H9 (cell line): ENCODE measurements at regions not wholly inside any gene's neighbourhood (a gene's known extent, or its start where the extent isn't known, plus 50 kb on each side); places are given as distances from the start of the nearest gene placed in this dataset.

ENCODE experiments used
- DNase-seq: peaks from one replicate; pipeline ENCODE4 v3.0.0-alpha.2; 2017
- H2AFZ ChIP-seq: one replicate; pipeline ENCODE4 v1.6.1; 2013; ENCODE audit warnings: mild to moderate bottlenecking, low read length, control low read depth, moderate library complexity
- H2AK5ac ChIP-seq: 2 replicates; pipeline ENCODE4 v1.6.1; 2013; ENCODE audit warnings: low read length, control low read depth, mixed read lengths; ENCODE audit not compliant: insufficient read length
- H2BK120ac ChIP-seq: one replicate; pipeline ENCODE4 v1.6.1; 2013; ENCODE audit warnings: low read depth, mild to moderate bottlenecking, low read length, control low read depth, inconsistent platforms; ENCODE audit not compliant: poor library complexity, severe bottlenecking
- H2BK12ac ChIP-seq: 2 replicates; pipeline ENCODE4 v1.6.1; 2013; ENCODE audit warnings: low read length, control low read depth, mixed read lengths, low read depth; ENCODE audit not compliant: insufficient read length
- H2BK15ac ChIP-seq: 2 replicates; pipeline ENCODE4 v1.6.1; 2013; ENCODE audit warnings: low read depth, low read length, control low read depth
- H2BK20ac ChIP-seq: one replicate; pipeline ENCODE4 v1.6.1; 2013; ENCODE audit warnings: low read depth, mild to moderate bottlenecking, low read length, control low read depth, inconsistent platforms; ENCODE audit not compliant: poor library complexity, severe bottlenecking
- H2BK5ac ChIP-seq: 2 replicates; pipeline ENCODE4 v1.6.1; 2013; ENCODE audit warnings: low read length, control low read depth, mixed read lengths; ENCODE audit not compliant: insufficient read length
- H3K14ac ChIP-seq: 2 replicates; pipeline ENCODE4 v1.6.1; 2013; ENCODE audit warnings: low read length, control low read depth; ENCODE audit not compliant: insufficient read depth
- H3K18ac ChIP-seq: 2 replicates; pipeline ENCODE4 v1.6.1; 2013; ENCODE audit warnings: low read depth, mild to moderate bottlenecking, mixed read lengths, low read length, control low read depth; ENCODE audit not compliant: insufficient read length
- H3K23ac ChIP-seq: 2 replicates; pipeline ENCODE4 v1.6.1; 2013; ENCODE audit warnings: low read length, control low read depth, mixed read lengths, low read depth; ENCODE audit not compliant: insufficient read length
- H3K23me2 ChIP-seq: 2 replicates; pipeline ENCODE4 v1.6.1; 2013; ENCODE audit warnings: low read depth, mild to moderate bottlenecking, mixed read lengths, low read length, control low read depth; ENCODE audit not compliant: insufficient read length, poor library complexity, severe bottlenecking
- H3K27ac ChIP-seq: 2 replicates; pipeline ENCODE4 v1.5.1; 2013; ENCODE audit warnings: low read length, control low read depth, mixed read lengths, low read depth; ENCODE audit not compliant: insufficient read length
- H3K27me3 ChIP-seq: 2 replicates; pipeline ENCODE4 v1.6.1; 2013; ENCODE audit warnings: low read length, control low read depth, inconsistent platforms; ENCODE audit not compliant: insufficient read depth
- H3K4ac ChIP-seq: 2 replicates; pipeline ENCODE4 v1.6.1; 2013; ENCODE audit warnings: low read depth, mild to moderate bottlenecking, control low read depth, inconsistent platforms, low read length, moderate library complexity
- H3K4me1 ChIP-seq: 2 replicates; pipeline ENCODE4 v1.6.1; 2013; ENCODE audit warnings: low read length, control low read depth, inconsistent platforms; ENCODE audit not compliant: insufficient read depth
- H3K4me2 ChIP-seq: 2 replicates; pipeline ENCODE4 v1.6.1; 2013; ENCODE audit warnings: low read length, control low read depth, mixed read lengths; ENCODE audit not compliant: insufficient read length, insufficient read depth
- H3K56ac ChIP-seq: 2 replicates; pipeline ENCODE4 v1.6.1; 2013; ENCODE audit warnings: low read depth, mild to moderate bottlenecking, mixed read lengths, low read length, control low read depth; ENCODE audit not compliant: insufficient read length
- H3K79me1 ChIP-seq: 2 replicates; pipeline ENCODE4 v1.6.1; 2013; ENCODE audit warnings: low read depth, mild to moderate bottlenecking, moderate library complexity, low read length, control low read depth, inconsistent platforms; ENCODE audit not compliant: insufficient read depth, poor library complexity, severe bottlenecking
- H3K79me2 ChIP-seq: 2 replicates; pipeline ENCODE4 v1.6.1; 2013; ENCODE audit warnings: low read length, control low read depth, inconsistent platforms; ENCODE audit not compliant: insufficient read depth
- H3K9ac ChIP-seq: 2 replicates; pipeline ENCODE4 v1.6.1; 2013; ENCODE audit warnings: low read length, control low read depth, mixed read lengths; ENCODE audit not compliant: insufficient read length; ENCODE audit errors: extremely low read depth
- H3K9me3 ChIP-seq: one replicate; pipeline ENCODE4 v1.6.1; 2013; ENCODE audit warnings: low read depth, low read length, inconsistent platforms; ENCODE audit not compliant: control insufficient read depth
- H3T11ph ChIP-seq: one replicate; pipeline ENCODE4 v1.6.1; 2013; ENCODE audit warnings: mild to moderate bottlenecking, low read length, control low read depth, inconsistent platforms
- H4K20me1 ChIP-seq: one replicate; pipeline ENCODE4 v1.6.1; 2013; ENCODE audit not compliant: control insufficient read depth, insufficient read length, insufficient read depth
- H4K5ac ChIP-seq: 2 replicates; pipeline ENCODE4 v1.6.1; 2013; ENCODE audit warnings: low read depth, mild to moderate bottlenecking, mixed read lengths, low read length, control low read depth; ENCODE audit not compliant: insufficient read length
- H4K8ac ChIP-seq: replicated peaks from 2 replicates; pipeline ENCODE4 v1.6.1; 2013; ENCODE audit warnings: low read length, control low read depth, mixed read lengths, low read depth; ENCODE audit not compliant: insufficient read length
- H4K91ac ChIP-seq: 2 replicates; pipeline ENCODE4 v1.6.1; 2013; ENCODE audit warnings: low read depth, mild to moderate bottlenecking, moderate library complexity, mixed read lengths, low read length, control low read depth; ENCODE audit not compliant: insufficient read length
- H3K27ac Mint-ChIP-seq, 3 experiments: 2 replicates in 2 of 3; 3 replicates in 1 of 3; pipeline ENCODE4 v1.8.0; 2020 to 2021; ENCODE audit warnings: mixed read lengths in 3 of 3, mild to moderate bottlenecking in 1 of 3, moderate library complexity in 1 of 3
- H3K27me3 Mint-ChIP-seq: 2 replicates; pipeline ENCODE4 v1.8.0; 2021; ENCODE audit warnings: low read depth, mild to moderate bottlenecking, moderate library complexity, mixed read lengths
- H3K36me3 Mint-ChIP-seq, 3 experiments: 2 replicates in 2 of 3; 3 replicates in 1 of 3; pipeline ENCODE4 v1.8.0; 2020 to 2021; ENCODE audit warnings: low read depth in 3 of 3, mixed read lengths in 3 of 3; ENCODE audit not compliant: insufficient read depth in 1 of 3
- H3K4me1 Mint-ChIP-seq, 2 experiments: 2 replicates each; pipeline ENCODE4 v1.8.0; 2020; ENCODE audit warnings: mixed read lengths in 2 of 2
- H3K4me3 Mint-ChIP-seq, 2 experiments: 2 replicates in 1 of 2; 3 replicates in 1 of 2; pipeline ENCODE4 v1.8.0; 2020 to 2021; ENCODE audit warnings: mild to moderate bottlenecking in 2 of 2, mixed read lengths in 2 of 2, moderate library complexity in 1 of 2
- H3K9me3 Mint-ChIP-seq, 2 experiments: 2 replicates in 1 of 2; 3 replicates in 1 of 2; pipeline ENCODE4 v1.8.0; 2020; ENCODE audit warnings: mild to moderate bottlenecking in 2 of 2, mixed read lengths in 2 of 2, moderate library complexity in 1 of 2
- WGBS: extraction: QIAGEN DNeasy Blood & Tissue Kit; methylation state at CpG from one replicate; pipeline ENCODE4 v1.1.7; 2013; ENCODE audit warnings: missing lambda C conversion rate, low lambda C conversion rate, mixed read lengths; ENCODE audit not compliant: insufficient read length; ENCODE audit errors: extremely low coverage; 5-methylcytosine and 5-hydroxymethylcytosine counted together
- TF ChIP-seq, protein P1 (sequence below): fragments of 200-600 bp; sonication (generic); conservative IDR thresholded peaks from 3 replicates; pipeline ENCODE4 v1.8.0; 2021; ENCODE audit warnings: antibody characterized with exemption, mild to moderate bottlenecking

DNA sequence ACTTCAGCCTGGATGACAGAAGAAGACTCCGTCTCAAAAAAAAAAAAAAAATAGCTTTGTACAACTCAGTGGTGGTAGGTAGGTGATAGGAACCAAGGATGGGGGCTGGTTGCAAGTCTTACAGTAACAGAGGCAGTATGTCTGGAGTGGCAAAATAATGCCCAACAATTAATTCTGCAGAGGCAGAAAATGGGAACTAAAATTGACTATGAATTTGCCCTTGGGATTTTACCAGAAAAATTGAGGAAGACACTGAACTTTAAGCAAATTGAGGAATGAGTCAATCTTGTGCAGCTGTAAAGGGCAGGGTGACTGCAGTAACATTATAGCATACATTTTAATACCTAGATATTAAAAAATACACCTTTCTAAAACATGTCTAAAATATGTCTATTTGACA is 116.1 kb upstream of the FOXN2 start:
- H2BK12ac ChIP-seq = no peak overlapping the region
- H3K4me3 Mint-ChIP-seq = no peak overlapping the region; a peak in 1 of 5 replicates
- peaks cover 6% of the 10 kb centered on the region; the same call in 1 of the 2 replicates for H3K4me1 ChIP-seq
- H3K27me3 Mint-ChIP-seq = no peaks in the 10 kb centered on the region; the same call in 1 of the 2 replicates
- H3K23me2 ChIP-seq = no peaks in the 10 kb centered on the region
- no peaks in the 10 kb centered on the region for H3K79me1 ChIP-seq
- H2BK5ac ChIP-seq = no peak overlapping the region
- H3K27ac ChIP-seq = no peak overlapping the region
- H3K9me3 Mint-ChIP-seq = no peaks in the 10 kb centered on the region
- no peak overlapping the region for H3K4me2 ChIP-seq
- DNase-seq = no peak
- H2AFZ ChIP-seq = no peak overlapping the region
- H3K23ac ChIP-seq = no peak overlapping the region
- no peak overlapping the region for H3K18ac ChIP-seq
- H3K27me3 ChIP-seq = no peaks in the 10 kb centered on the region; the same call in 1 of the 2 replicates
- peaks cover 33 to 41% of the 10 kb centered on the region in 2 experiments for H3K4me1 Mint-ChIP-seq
- H3K4ac ChIP-seq = no peak overlapping the region
- H2BK15ac ChIP-seq = no peak overlapping the region
- TF ChIP-seq, protein P1, sequence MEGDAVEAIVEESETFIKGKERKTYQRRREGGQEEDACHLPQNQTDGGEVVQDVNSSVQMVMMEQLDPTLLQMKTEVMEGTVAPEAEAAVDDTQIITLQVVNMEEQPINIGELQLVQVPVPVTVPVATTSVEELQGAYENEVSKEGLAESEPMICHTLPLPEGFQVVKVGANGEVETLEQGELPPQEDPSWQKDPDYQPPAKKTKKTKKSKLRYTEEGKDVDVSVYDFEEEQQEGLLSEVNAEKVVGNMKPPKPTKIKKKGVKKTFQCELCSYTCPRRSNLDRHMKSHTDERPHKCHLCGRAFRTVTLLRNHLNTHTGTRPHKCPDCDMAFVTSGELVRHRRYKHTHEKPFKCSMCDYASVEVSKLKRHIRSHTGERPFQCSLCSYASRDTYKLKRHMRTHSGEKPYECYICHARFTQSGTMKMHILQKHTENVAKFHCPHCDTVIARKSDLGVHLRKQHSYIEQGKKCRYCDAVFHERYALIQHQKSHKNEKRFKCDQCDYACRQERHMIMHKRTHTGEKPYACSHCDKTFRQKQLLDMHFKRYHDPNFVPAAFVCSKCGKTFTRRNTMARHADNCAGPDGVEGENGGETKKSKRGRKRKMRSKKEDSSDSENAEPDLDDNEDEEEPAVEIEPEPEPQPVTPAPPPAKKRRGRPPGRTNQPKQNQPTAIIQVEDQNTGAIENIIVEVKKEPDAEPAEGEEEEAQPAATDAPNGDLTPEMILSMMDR = no peak
- no peaks in the 10 kb centered on the region for H3K9me3 ChIP-seq
- no peak overlapping the region for H3K14ac ChIP-seq
- no peak overlapping the region for H2BK20ac ChIP-seq
- no peaks in the 10 kb centered on the region for H4K20me1 ChIP-seq
- WGBS = no CpG with 5 or more reads among the region's 1 CpG
- no peak overlapping the region for H4K91ac ChIP-seq
- no peak overlapping the region for H3K9ac ChIP-seq
- no peak overlapping the region for H3T11ph ChIP-seq
- no peaks in the 10 kb centered on the region for H3K36me3 Mint-ChIP-seq
- no peak overlapping the region for H4K5ac ChIP-seq
- H2AK5ac ChIP-seq = no peak overlapping the region
- no peak overlapping the region for H3K56ac ChIP-seq
- H3K27ac Mint-ChIP-seq = 0 out of 7 replicates have a peak overlapping the region, but pooled peaks of 1 of the 3 experiments have one; percentile 31
- H4K8ac ChIP-seq = no peak overlapping the region
- H2BK120ac ChIP-seq = no peak overlapping the region
- H3K79me2 ChIP-seq = no peaks in the 10 kb centered on the region
